ENCODE measurements at regions not wholly inside any gene's neighbourhood (a gene's known extent, or its start where the extent isn't known, plus 50 kb on each side); places are given as distances from the start of the nearest gene placed in this dataset.

DNA sequence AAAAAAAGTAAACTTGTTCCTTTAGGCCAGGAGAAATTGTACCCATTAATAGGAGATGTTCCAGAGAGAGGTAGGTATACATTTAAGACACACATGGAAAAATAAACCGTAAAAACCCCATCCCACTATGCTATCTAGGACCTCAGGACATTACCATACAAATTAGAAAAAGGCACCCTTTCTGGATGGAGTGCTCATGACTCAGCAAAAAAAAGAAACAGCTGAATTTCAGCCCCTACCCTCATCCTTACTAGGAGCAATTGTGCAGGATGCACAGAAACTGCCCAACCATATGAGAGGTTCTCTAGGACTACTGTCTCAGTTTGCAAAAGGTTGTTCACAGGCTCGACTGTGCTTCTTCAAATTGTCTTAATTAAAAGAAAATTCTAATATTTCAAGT is 368.2 kb downstream of the HINT1 start:
- H3K27me3 ChIP-seq (ENCODE audit: insufficient read depth, low read length): no peaks in the 10 kb centered on the region
- no peak overlapping the region for H4K5ac ChIP-seq (ENCODE audit: insufficient read length, low read depth, low read length)
- H2BK20ac ChIP-seq (ENCODE audit: low read depth, low read length, poor library complexity, severe bottlenecking): no peak overlapping the region
- no peak overlapping the region for H3K23ac ChIP-seq (ENCODE audit: insufficient read length, low read depth, low read length)
- no peak overlapping the region for H2BK120ac ChIP-seq (ENCODE audit: low read depth, low read length, poor library complexity, severe bottlenecking)
- H3K79me2 ChIP-seq (ENCODE audit: insufficient read depth, low read length): no peaks in the 10 kb centered on the region
- H3K4ac ChIP-seq (ENCODE audit: low read depth, low read length): no peak overlapping the region
- Mint-ChIP-seq H3K36me3 (ENCODE audit: insufficient read depth in 1 of 3, low read depth in 3 of 3) (peaks cover 0 to 6% (median 4%) of the 10 kb centered on the region in 3 experiments; a peak in 3 of 7 replicates), H3K27me3 (ENCODE audit: low read depth) (no peaks in the 10 kb centered on the region; the same call in none of the 2 replicates), H3K27ac (no peak overlapping the region; a peak in 1 of 7 replicates), H3K4me1 (peaks cover 0 to 4% of the 10 kb centered on the region in 2 experiments; a peak in 1 of 4 replicates), H3K4me3 (no peak overlapping the region), H3K9me3 (peaks cover 3 to 6% of the 10 kb centered on the region in 2 experiments; a peak in 3 of 5 replicates)
- TF ChIP-seq, protein P1, sequence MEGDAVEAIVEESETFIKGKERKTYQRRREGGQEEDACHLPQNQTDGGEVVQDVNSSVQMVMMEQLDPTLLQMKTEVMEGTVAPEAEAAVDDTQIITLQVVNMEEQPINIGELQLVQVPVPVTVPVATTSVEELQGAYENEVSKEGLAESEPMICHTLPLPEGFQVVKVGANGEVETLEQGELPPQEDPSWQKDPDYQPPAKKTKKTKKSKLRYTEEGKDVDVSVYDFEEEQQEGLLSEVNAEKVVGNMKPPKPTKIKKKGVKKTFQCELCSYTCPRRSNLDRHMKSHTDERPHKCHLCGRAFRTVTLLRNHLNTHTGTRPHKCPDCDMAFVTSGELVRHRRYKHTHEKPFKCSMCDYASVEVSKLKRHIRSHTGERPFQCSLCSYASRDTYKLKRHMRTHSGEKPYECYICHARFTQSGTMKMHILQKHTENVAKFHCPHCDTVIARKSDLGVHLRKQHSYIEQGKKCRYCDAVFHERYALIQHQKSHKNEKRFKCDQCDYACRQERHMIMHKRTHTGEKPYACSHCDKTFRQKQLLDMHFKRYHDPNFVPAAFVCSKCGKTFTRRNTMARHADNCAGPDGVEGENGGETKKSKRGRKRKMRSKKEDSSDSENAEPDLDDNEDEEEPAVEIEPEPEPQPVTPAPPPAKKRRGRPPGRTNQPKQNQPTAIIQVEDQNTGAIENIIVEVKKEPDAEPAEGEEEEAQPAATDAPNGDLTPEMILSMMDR (conservative IDR thresholded peaks at IDR 0.05): no peak
- H3K79me1 ChIP-seq (ENCODE audit: insufficient read depth, low read depth, low read length, poor library complexity, severe bottlenecking): no peaks in the 10 kb centered on the region
- WGBS (ENCODE audit: extremely low coverage, insufficient read length, low lambda C conversion rate): no CpG with 5 or more reads among the region's 2 CpGs
- H4K8ac ChIP-seq (replicated peaks; ENCODE audit: insufficient read length, low read depth, low read length): no peak overlapping the region
- H3T11ph ChIP-seq (ENCODE audit: low read length): no peak overlapping the region
- H2BK15ac ChIP-seq (ENCODE audit: low read depth, low read length): no peak overlapping the region
- H2AFZ ChIP-seq (ENCODE audit: low read length): no peak overlapping the region
- H3K9me3 ChIP-seq (ENCODE audit: control insufficient read depth, low read depth, low read length): no peaks in the 10 kb centered on the region
- H3K18ac ChIP-seq (ENCODE audit: insufficient read length, low read depth, low read length): no peak overlapping the region
- H2BK5ac ChIP-seq (ENCODE audit: insufficient read length, low read length): no peak overlapping the region
- no peak overlapping the region for H3K9ac ChIP-seq (ENCODE audit: extremely low read depth, insufficient read length, low read length)
- H2AK5ac ChIP-seq (ENCODE audit: insufficient read length, low read length): no peak overlapping the region
- no peaks in the 10 kb centered on the region for H3K4me1 ChIP-seq (ENCODE audit: insufficient read depth, low read length)
- no peak overlapping the region for H3K4me2 ChIP-seq (ENCODE audit: insufficient read depth, insufficient read length, low read length)
- no peak overlapping the region for H3K56ac ChIP-seq (ENCODE audit: insufficient read length, low read depth, low read length)
- H4K91ac ChIP-seq (ENCODE audit: insufficient read length, low read depth, low read length): no peak overlapping the region
- no peaks in the 10 kb centered on the region for H4K20me1 ChIP-seq (ENCODE audit: control insufficient read depth, insufficient read depth, insufficient read length)
- no peak overlapping the region for H3K27ac ChIP-seq (ENCODE audit: insufficient read length, low read depth, low read length)
- no peaks in the 10 kb centered on the region for H3K23me2 ChIP-seq (ENCODE audit: insufficient read length, low read depth, low read length, poor library complexity, severe bottlenecking)
- no peak overlapping the region for H2BK12ac ChIP-seq (ENCODE audit: insufficient read length, low read depth, low read length)
- no peak overlapping the region for H3K14ac ChIP-seq (ENCODE audit: insufficient read depth, low read length)
- DNase-seq: no peak
